ENCODE measurements at regions not wholly inside any gene's neighbourhood (a gene's known extent, or its start where the extent isn't known, plus 50 kb on each side); places are given as distances from the start of the nearest gene placed in this dataset.

DNA sequence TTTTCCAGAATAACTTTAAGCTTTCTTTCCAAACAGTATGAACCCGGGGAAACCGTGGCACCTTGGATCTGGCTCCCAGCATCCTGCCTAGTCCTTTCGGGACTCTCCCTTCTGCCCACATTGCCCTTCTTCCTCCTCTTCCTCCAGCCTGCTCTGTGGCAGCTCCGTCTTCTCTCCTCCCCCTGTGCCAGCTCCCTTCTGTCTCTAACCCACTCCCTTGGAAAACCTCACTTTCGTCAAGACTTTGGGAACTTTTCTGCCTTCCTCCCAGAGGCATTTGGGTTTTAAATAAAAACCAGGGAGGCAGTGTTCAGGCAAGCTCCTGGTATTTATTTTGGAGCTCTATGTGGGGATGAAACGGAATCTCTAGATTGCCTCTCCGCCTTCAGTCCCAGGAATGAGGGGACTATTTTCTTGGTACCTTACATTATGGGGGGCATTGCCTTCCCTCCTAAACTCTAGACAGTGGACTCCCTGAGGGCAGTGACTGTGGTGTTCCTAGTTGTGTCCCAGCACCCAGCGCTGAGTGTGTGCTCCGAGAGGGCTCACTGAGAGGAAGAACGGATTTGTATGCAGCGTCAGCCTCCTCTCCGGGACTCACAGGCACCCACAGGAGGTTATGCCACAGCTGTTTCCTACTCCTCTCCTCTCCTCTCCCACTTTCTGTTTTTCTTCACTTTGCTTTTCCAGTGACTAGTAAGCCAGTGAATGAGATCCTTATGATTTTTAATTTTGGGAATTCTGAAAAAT is 105.4 kb upstream of the MRPS22 start:
- H3K36me3 ChIP-seq = no peaks in the 10 kb centered on the region
- intact Hi-C loops (cut with DNase I) = no loop called here
- no peak overlapping the region for H3K27ac ChIP-seq
- H3K9me3 ChIP-seq = no peaks in the 10 kb centered on the region
- ATAC-seq (no peak), DNase-seq (no peak)
- no peaks in the 10 kb centered on the region for H3K4me1 ChIP-seq
- no peak overlapping the region for H3K4me3 ChIP-seq
- H3K27me3 ChIP-seq = no peaks in the 10 kb centered on the region
- TF ChIP-seq, protein P1, sequence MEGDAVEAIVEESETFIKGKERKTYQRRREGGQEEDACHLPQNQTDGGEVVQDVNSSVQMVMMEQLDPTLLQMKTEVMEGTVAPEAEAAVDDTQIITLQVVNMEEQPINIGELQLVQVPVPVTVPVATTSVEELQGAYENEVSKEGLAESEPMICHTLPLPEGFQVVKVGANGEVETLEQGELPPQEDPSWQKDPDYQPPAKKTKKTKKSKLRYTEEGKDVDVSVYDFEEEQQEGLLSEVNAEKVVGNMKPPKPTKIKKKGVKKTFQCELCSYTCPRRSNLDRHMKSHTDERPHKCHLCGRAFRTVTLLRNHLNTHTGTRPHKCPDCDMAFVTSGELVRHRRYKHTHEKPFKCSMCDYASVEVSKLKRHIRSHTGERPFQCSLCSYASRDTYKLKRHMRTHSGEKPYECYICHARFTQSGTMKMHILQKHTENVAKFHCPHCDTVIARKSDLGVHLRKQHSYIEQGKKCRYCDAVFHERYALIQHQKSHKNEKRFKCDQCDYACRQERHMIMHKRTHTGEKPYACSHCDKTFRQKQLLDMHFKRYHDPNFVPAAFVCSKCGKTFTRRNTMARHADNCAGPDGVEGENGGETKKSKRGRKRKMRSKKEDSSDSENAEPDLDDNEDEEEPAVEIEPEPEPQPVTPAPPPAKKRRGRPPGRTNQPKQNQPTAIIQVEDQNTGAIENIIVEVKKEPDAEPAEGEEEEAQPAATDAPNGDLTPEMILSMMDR (IDR thresholded peaks at IDR 0.05) = no peak
- no peak for TF ChIP-seq POLR2A (IDR thresholded peaks at IDR 0.05)
- 71% methylated on average over 9 of the region's 12 CpGs for WGBS (ENCODE audit: insufficient coverage, low coverage, low lambda C conversion rate, missing lambda C conversion rate)

DNA sequence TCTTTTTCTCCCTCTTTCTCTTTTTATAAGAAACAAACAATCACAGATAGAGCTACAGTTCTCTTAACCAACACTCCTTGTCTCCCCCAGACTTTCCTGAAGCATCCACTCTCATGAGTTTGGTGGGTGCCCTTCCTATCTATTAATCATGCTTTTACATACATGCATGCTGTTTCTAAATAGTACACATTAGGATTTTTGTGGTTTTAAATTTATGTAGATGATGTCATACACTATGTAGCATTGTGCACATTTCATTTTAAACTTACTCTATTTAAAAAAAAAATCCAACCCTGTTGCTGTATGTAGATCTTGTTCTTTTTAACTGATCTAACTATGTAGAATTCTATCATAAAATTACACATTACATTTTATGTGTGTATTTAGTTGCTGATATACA is 104.3 kb upstream of the MRPS22 start:
- Histone ChIP-seq H3K4me3 (no peak overlapping the region), H3K27me3 (no peaks in the 10 kb centered on the region), H3K36me3 (no peaks in the 10 kb centered on the region), H3K27ac (no peak overlapping the region), H3K4me1 (no peaks in the 10 kb centered on the region), H3K9me3 (no peaks in the 10 kb centered on the region)
- TF ChIP-seq, protein P1 (IDR thresholded peaks at IDR 0.05) = no peak
- no peak for TF ChIP-seq POLR2A (IDR thresholded peaks at IDR 0.05)
- intact Hi-C loops (cut with DNase I) = no loop called here
- no peak for DNase-seq
- no peak for ATAC-seq

GRCh38 chr3:139241783-139242182 is 102.0 kb upstream of the MRPS22 start:
- Histone ChIP-seq H3K4me3 (no peak overlapping the region), H3K9me3 (no peaks in the 10 kb centered on the region), H3K36me3 (no peaks in the 10 kb centered on the region), H3K4me1 (no peaks in the 10 kb centered on the region), H3K27me3 (no peaks in the 10 kb centered on the region), H3K27ac (no peak overlapping the region)
- 67% methylated on average over 2 of the region's 2 CpGs for WGBS (ENCODE audit: insufficient coverage, low coverage, low lambda C conversion rate, missing lambda C conversion rate)
- ATAC-seq (no peak), DNase-seq (no peak)
- intact Hi-C loops (cut with DNase I) = no loop called here
- TF ChIP-seq POLR2A (IDR thresholded peaks at IDR 0.05) = no peak
- TF ChIP-seq, protein P1 (IDR thresholded peaks at IDR 0.05) = no peak

DNA sequence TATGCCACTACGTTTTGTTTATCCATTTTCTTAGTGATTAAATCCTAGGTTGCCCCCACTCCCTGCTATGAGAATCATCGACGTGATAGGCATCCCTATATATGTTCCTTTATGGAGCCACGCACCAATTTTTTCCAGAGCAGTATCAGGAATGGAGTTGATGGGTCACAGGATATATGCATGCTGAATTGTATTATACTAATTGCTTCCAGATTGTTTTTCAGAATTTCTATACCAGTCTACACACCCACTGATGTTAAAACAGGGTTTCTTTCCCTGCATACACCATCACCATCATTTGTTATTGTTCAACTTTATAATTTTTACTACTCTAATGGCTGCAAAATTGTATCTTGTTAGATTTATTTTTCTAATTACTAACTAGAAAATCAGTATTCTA is 100.1 kb upstream of the MRPS22 start:
- no peak overlapping the region for H3K4me3 ChIP-seq
- H3K36me3 ChIP-seq = no peaks in the 10 kb centered on the region
- no peak for TF ChIP-seq POLR2A (IDR thresholded peaks at IDR 0.05)
- TF ChIP-seq, protein P1 (IDR thresholded peaks at IDR 0.05) = no peak
- intact Hi-C loops (cut with DNase I) = no loop called here
- no peak for ATAC-seq
- H3K9me3 ChIP-seq = no peaks in the 10 kb centered on the region
- no peaks in the 10 kb centered on the region for H3K27me3 ChIP-seq
- WGBS (ENCODE audit: insufficient coverage, low coverage, low lambda C conversion rate, missing lambda C conversion rate) = 77% methylated on average over 4 of the region's 4 CpGs
- H3K27ac ChIP-seq = no peak overlapping the region
- no peaks in the 10 kb centered on the region for H3K4me1 ChIP-seq
- DNase-seq = no peak
